ENCODE measurements at regions not wholly inside any gene's neighbourhood (a gene's known extent, or its start where the extent isn't known, plus 50 kb on each side); places are given as distances from the start of the nearest gene placed in this dataset.

DNA sequence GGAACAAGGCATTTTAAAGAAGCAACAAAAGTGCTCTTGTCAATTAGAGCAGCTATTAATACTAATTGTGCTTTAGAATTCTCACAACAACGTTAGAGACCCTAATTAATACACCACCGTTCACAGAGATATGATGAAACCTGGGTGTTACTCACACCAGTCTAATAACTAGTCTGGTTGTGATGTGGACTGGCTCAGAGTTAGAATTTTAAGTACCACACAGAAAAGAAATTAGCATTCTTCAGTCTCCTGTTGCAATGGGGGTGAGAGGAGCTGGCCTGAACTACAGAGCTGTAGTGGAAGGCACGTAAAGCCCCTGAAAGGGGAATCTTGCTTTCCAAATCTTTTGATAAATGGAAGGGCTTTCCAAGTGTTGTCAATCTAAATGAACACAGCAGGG, 240.8 kb upstream of the TOX3 start:
- no peak overlapping the region for H3K4me3 ChIP-seq (ENCODE audit: low read depth, low read length)

GRCh38 chr16:52786091-52786490, 239.1 kb upstream of the TOX3 start:
- Histone ChIP-seq H3K36me3 (no peaks in the 10 kb centered on the region), H3K27ac (no peak overlapping the region), H3K9me3 (ENCODE audit: severe bottlenecking) (no peaks in the 10 kb centered on the region), H3K27me3 (ENCODE audit: insufficient read depth, low read depth, severe bottlenecking) (no peaks in the 10 kb centered on the region), H3K4me3 (ENCODE audit: low read depth, low read length) (no peak overlapping the region)
- TF ChIP-seq CTCF (IDR thresholded peaks at IDR 0.05; ENCODE audit: low read depth, low read length), result no peak
- no peak for DNase-seq

More for the DNA sequence above, 240.8 kb upstream of the TOX3 start:
- no peak for TF ChIP-seq CTCF (IDR thresholded peaks at IDR 0.05; ENCODE audit: low read depth, low read length)
- no peak overlapping the region for H3K27ac ChIP-seq
- no peaks in the 10 kb centered on the region for H3K36me3 ChIP-seq
- H3K27me3 ChIP-seq (ENCODE audit: insufficient read depth, low read depth, severe bottlenecking), result no peaks in the 10 kb centered on the region
- DNase-seq, result no peak
- no peaks in the 10 kb centered on the region for H3K9me3 ChIP-seq (ENCODE audit: severe bottlenecking)

DNA sequence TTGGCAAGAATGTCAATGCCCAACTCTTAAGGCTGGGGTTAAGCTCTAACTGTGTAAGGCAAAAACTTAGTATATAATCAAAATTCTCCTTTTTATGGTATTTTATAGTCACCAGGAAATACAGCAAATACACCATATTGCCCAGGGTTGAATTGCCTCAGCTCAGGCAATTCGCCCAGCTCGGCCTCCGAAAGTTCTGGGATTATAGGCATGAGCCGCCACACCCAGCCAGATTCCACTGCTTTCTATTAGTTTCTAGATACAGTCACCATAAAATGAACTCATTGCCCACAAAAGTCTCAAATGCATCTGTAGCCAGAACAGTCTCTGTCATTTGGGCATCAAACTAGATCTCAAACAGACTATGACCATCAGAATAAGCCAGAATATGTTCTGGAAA, 238.7 kb upstream of the TOX3 start:
- Histone ChIP-seq H3K27me3 (ENCODE audit: insufficient read depth, low read depth, severe bottlenecking) (no peaks in the 10 kb centered on the region), H3K36me3 (no peaks in the 10 kb centered on the region), H3K4me3 (ENCODE audit: low read depth, low read length) (no peak overlapping the region), H3K27ac (no peak overlapping the region), H3K9me3 (ENCODE audit: severe bottlenecking) (no peaks in the 10 kb centered on the region)
- no peak for DNase-seq
- no peak for TF ChIP-seq CTCF (IDR thresholded peaks at IDR 0.05; ENCODE audit: low read depth, low read length)

GRCh38 chr16:52783616-52784015, 236.7 kb upstream of the TOX3 start:
- Histone ChIP-seq H3K27ac (no peak overlapping the region), H3K9me3 (ENCODE audit: severe bottlenecking) (no peaks in the 10 kb centered on the region), H3K4me3 (ENCODE audit: low read depth, low read length) (no peak overlapping the region), H3K27me3 (ENCODE audit: insufficient read depth, low read depth, severe bottlenecking) (no peaks in the 10 kb centered on the region), H3K36me3 (no peaks in the 10 kb centered on the region)
- TF ChIP-seq CTCF (IDR thresholded peaks at IDR 0.05; ENCODE audit: low read depth, low read length), result no peak
- DNase-seq, result no peak

- H3K27me3 ChIP-seq (ENCODE audit: insufficient read depth, low read depth, severe bottlenecking), result no peaks in the 10 kb centered on the region
- H3K27ac ChIP-seq, result no peak overlapping the region
- H3K4me3 ChIP-seq (ENCODE audit: low read depth, low read length), result no peak overlapping the region
- H3K9me3 ChIP-seq (ENCODE audit: severe bottlenecking), result no peaks in the 10 kb centered on the region
- no peak for DNase-seq
- no peak for TF ChIP-seq CTCF (IDR thresholded peaks at IDR 0.05; ENCODE audit: low read depth, low read length)
- H3K36me3 ChIP-seq, result no peaks in the 10 kb centered on the region
Measured at GRCh38 chr16:52781005-52781630, 234.2 kb upstream of the TOX3 start.

DNA sequence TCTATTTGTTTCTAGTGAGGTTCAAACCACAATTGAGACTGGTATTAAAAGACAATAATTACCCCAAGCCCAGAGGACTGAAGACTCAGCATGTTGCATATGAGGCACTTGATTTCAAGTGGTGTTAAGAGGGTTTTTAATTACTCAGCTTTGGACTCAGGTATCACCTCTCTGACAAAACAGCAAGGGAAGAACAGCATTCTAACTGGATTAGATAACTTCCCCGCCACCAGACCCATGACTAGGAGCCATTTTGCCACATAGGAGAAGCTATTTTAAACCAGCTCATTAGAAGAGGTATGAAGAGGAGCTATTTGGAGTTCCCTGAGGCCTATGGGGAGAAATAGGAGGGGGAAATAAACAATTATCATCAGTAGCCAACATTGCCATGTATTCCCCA, 226.1 kb upstream of the TOX3 start:
- Histone ChIP-seq H3K27me3 (ENCODE audit: insufficient read depth, low read depth, severe bottlenecking) (no peaks in the 10 kb centered on the region), H3K36me3 (no peaks in the 10 kb centered on the region), H3K27ac (no peak overlapping the region), H3K4me3 (ENCODE audit: low read depth, low read length) (no peak overlapping the region), H3K9me3 (ENCODE audit: severe bottlenecking) (no peaks in the 10 kb centered on the region)
- no peak for TF ChIP-seq CTCF (IDR thresholded peaks at IDR 0.05; ENCODE audit: low read depth, low read length)
- DNase-seq, result no peak

All from WERI-Rb-1 (cell line).